T follicular helper cell (primary cell): ENCODE measurements at regions not wholly inside any gene's neighbourhood (a gene's known extent, or its start where the extent isn't known, plus 50 kb on each side); places are given as distances from the start of the nearest gene placed in this dataset.

ENCODE experiments used
- DNase-seq: peaks from one replicate; pipeline ENCODE4 v3.0.0-alpha.2; 2020; ENCODE audit warnings: low read depth

- DNase-seq = no peak
These were observed 240.9 kb upstream of the SALL1 start for GRCh38 chr16:51391798-51392511.

GRCh38 chr16:51390877-51391276 lies 239.8 kb upstream of the SALL1 start:
- no peak for DNase-seq

DNA sequence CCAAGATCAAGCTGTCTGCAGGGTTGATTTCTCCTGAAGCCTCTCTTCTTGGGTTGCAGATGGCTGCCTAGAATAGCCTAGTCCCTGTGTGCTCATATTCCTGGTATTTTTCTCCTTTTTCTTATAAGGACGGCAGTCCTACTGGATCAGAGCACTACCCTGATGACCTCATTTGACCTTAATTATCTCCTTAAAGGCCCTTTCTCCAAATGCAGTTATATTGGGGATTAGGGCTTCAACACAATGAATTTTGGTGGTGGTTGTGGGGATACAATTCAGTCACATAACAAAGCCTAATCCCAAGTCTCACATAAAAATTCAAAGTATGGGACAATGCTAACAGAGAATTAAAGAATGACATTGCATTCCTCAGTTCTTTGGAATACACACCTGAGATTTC lies 238.8 kb upstream of the SALL1 start:
- DNase-seq = no peak

GRCh38 chr16:51388516-51388951 lies 237.5 kb upstream of the SALL1 start:
- no peak for DNase-seq

GRCh38 chr16:51383909-51384308 lies 232.8 kb upstream of the SALL1 start:
- DNase-seq = no peak

- no peak for DNase-seq
These were observed 231.9 kb upstream of the SALL1 start for GRCh38 chr16:51382940-51383339.

DNA sequence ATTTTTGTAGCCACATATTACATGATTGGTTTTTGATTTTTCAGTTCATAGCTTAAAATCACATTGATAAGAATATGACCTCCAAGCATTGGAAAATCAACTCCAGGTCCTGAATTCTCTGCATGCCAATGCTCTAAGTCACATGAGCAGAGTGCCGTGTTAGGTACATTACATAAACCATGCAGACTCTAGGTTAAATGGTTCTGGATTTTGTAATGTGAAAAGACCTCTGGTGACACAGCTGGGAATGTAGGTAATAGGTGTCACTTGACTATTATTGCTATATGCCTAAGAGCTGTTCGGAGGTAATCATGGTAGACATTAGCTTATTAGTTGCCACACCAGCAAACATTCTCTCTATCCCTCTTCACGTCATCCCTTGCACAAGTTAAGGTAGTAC lies 231.1 kb upstream of the SALL1 start:
- no peak for DNase-seq

DNA sequence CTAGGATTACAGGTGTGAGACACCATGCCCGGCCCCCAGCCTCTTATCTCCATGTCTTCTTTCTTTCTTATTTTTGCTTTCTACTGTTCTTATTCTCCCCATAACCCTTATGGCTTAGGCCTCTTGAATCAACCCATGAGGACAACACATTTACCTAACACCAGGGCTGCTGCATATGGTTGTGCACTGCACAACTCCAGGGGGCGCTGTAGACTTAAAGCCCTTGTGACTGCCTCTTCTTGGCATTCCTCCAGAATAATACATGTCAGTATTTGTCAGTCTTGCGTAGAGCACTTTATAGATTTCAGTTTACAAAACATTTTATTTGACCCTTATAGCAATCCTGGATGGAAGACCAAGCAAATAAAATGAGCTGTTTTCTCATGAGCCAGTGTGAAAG lies 225.0 kb upstream of the SALL1 start:
- no peak for DNase-seq

GRCh38 chr16:51374790-51375189 lies 223.7 kb upstream of the SALL1 start:
- no peak for DNase-seq

DNA sequence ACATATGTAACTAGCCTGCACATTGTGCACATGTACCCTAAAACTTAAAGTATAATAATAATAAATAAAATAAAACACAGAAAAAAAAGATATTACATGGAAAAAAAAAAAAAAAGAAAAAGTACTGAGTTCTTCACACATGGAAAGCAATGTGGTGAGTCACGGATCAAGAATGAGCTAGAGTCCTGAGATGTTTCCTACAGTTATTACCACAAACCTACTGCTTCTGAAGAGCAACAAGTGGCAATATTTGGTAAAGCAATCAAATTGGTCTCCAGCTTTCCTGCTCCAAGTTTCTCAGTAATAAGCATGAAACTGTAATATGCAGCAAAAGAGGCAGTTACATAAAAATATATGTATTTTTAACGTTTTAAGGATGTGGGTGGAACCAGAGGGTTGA lies 223.3 kb upstream of the SALL1 start:
- DNase-seq = no peak

- DNase-seq = no peak
These were observed 214.6 kb upstream of the SALL1 start for GRCh38 chr16:51365715-51366114.

DNA sequence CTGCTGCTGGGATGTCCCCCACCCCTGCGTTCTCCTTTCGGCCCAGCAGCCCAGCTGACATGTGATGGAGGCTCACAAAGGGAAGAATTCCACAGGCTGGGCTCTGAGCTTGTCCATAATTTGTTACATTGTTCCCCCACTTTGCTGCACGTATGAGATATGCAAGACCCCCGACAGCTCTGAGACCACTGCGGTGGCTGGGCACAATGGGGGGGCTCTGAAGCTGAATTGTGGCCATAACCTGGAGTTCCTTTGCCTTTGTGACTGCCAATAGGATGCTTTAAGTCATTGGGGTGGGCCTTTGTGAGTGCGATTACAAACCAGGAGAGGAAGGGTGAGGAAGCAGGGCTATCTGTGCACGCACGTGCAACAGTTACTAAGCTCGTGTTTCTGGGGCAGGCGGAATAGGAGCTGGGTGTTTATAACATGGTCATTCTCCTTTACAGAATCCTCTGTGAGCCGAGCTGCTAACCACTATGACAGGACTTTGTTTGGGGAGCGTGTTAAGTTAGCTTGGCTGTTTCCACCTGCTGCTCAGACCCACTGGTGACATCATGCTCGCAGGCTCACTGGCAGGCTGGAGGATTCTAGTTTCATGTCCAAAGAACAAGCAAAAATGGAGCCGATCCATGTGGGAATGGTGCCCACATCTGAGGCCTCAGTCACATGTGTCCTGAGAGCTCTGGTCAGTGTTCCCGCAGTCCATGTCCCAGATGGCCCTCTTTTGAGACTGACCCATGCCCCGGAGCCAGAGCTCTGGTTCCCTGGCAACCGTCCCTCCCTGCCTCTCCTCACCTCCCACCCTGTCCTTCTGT lies 208.3 kb upstream of the SALL1 start:
- no peak for DNase-seq

DNA sequence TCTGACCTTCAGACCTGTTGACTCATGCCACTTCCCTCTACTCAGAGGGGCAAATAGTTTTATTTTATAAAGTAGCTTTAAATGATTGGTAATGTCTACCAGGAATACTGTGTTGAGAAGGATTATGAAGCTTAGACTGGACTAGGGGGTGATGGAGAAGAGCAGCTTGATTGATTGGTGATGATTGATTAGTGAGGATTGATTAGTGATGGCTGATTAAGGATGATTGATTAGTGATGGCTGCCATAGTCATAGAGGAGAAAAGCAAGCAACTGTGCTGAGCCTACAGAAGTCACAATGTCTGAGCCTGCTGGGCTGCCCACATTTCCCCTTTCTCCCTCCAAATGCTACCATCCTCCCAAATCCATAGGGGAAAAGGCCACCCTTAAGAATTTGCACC lies 206.8 kb upstream of the SALL1 start:
- no peak for DNase-seq

- DNase-seq = no peak
These were observed 204.8 kb upstream of the SALL1 start for GRCh38 chr16:51355875-51356274.

DNA sequence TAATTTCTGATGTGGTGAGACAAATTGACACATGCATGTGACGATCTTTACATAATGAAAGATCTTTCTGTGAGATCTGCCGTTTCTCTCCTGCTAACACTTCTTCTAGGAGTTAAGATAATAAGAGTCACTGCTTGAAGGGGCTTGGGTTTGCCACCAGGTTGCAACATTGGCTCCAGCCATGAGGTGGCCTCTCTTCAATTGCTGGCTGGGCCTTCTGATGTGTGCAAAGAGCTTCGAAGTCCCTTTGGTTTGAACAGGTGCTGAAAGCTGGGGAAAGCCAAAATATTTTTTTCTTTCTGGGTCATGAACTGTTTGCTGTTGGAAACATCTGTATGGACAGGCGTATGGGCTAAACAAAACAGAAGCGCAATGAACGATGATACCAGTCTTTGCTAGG lies 204.1 kb upstream of the SALL1 start:
- DNase-seq = no peak

DNA sequence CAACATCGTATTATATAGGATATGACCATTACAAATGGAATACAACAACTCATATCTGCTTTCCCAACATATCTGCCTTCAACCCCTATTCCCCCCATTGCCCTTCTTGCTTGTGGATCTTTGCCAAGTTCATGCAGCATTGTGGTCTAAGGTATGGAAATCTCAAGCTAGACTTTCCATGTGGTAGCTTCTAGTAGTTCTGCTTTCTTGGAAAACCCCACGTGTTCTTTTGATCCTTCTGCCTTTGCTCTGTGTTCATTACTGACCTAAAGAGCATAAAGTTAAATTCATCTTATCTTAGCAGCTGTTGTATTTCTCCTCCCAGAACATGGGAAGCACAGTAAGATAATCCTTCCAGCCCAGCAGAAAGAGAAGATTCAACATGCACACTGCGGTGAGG lies 202.0 kb upstream of the SALL1 start:
- DNase-seq = no peak

GRCh38 chr16:51349626-51350025 lies 198.6 kb upstream of the SALL1 start:
- DNase-seq = no peak

GRCh38 chr16:51343411-51343810 lies 192.3 kb upstream of the SALL1 start:
- no peak for DNase-seq

DNA sequence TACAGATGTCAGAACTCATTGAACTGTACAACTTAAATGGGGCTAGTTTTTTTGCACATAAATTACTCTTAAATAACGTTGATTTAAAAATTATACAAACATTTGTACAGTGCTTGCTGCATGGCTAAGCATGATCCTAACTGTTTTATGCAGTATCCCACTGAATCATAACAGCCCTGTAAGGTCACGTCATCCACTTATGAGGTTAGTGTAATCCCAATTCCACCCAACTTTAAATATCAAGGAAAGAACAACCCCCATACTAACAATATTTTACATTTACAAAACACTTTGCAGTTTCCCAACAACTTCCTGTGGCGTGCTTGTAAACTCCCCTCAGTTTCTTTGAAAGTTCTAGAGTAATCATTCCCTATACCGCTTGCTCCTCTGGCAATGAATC lies 190.1 kb upstream of the SALL1 start:
- no peak for DNase-seq

DNA sequence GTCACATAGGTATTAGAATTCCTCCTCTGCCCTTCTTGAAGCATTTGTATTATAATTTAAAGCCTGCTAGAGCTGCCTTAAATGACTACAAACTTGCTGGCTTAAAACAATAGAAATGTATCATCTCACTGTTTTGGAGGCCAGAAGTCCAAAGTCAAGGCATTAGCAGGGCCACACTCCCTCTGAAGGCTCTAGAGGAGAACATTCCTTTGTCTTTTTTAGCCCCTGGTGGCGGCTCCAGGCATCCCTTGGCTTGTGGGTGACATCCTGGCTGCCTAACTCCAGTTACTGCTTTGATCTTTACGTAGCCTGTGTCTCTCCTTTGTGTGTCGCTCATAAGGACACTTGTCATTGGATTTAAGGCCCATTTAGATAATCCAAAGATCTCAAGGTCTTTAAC lies 186.6 kb upstream of the SALL1 start:
- DNase-seq = no peak

GRCh38 chr16:51328733-51329132 lies 177.7 kb upstream of the SALL1 start:
- no peak for DNase-seq

GRCh38 chr16:51327001-51327400 lies 175.9 kb upstream of the SALL1 start:
- no peak for DNase-seq

DNA sequence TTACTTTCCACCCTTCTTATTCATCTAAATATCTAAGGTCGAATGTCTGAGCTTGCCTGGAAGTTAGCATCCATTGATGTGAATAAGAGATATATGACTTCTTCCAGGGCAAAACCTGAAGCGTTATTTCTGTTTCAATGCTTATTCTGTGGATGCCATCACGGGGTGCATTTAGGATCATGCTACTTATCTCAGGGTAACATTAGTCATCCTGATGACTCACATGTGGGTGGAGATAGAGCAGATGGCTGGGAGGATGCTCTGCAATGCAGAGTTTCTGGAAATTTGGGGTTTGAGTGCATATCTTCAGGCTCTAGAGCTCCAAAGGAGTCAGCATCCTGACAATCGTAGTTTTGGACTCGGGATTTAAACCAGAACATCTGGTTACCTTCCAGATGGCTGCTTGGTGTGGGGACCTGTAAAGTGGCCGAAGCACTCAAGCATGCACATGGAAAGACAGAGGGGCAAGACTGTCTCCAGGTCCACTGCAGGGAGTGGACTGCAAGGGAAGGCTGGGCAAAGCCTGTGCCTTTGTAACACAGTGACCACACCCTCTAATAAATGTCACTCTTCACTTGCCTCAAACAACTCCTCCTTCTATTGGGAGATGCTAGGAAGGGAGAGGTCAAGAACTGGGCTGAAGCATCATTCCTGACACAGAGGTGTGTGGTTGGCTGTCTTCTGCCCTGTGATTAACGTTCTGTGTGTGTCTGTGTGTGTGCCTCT lies 175.2 kb upstream of the SALL1 start:
- no peak for DNase-seq
